ENCODE measurements at regions not wholly inside any gene's neighbourhood (a gene's known extent, or its start where the extent isn't known, plus 50 kb on each side); places are given as distances from the start of the nearest gene placed in this dataset.

- Histone ChIP-seq H3K27me3 (replicated peaks in 1 of 2; ENCODE audit: control insufficient read depth in 2 of 2, insufficient read depth in 2 of 2, low read length in 1 of 2) (no peaks in the 10 kb centered on the region), H3K4me2 (ENCODE audit: control insufficient read depth, insufficient read depth) (no peak overlapping the region), H3K4me3 (no peak overlapping the region), H3K27ac (ENCODE audit: control insufficient read depth, insufficient read depth) (no peak overlapping the region), H3K79me2 (ENCODE audit: control insufficient read depth, insufficient read depth, low read length) (no peaks in the 10 kb centered on the region), H3K9ac (ENCODE audit: control insufficient read depth, insufficient read depth, low read length) (no peak overlapping the region), H3K9me3 (replicated peaks; ENCODE audit: control insufficient read depth, insufficient read depth, low read length) (no peaks in the 10 kb centered on the region), H4K20me1 (ENCODE audit: control insufficient read depth, insufficient read depth) (no peaks in the 10 kb centered on the region), H3K36me3 (ENCODE audit: control insufficient read depth in 2 of 2, insufficient read depth in 2 of 2, low read length in 1 of 2) (no peaks in the 10 kb centered on the region), H2AFZ (ENCODE audit: control insufficient read depth, low read depth, low read length) (no peak overlapping the region), H3K4me1 (ENCODE audit: control insufficient read depth, insufficient read depth, low read length) (no peaks in the 10 kb centered on the region)
- no TSS peak for BruUV-seq (replicated peaks)
- ChIA-PET POLR2A (interaction anchor here (0.6 kb wide), 1 partner anchor 11 kb away, joined by 5 read pairs; no protein-coding TSS in a partner anchor), SMC1A (ENCODE audit: uncharacterized antibody, unreplicated experiment) (no interaction called here), RAD21 (ENCODE audit: unreplicated experiment) (no interaction called here), CTCF (no interaction called here)
- intact Hi-C loops (cut with micrococcal nuclease; ENCODE audit: unreplicated experiment), result no loop called here
- 8% methylated on average over 1 of the region's 1 CpG for WGBS (ENCODE audit: insufficient coverage, insufficient replicate concordance, low lambda C conversion rate, missing lambda C conversion rate)
- DNase-seq (ENCODE audit: low read depth, low spot score) (no peak), FAIRE-seq (no peak), ATAC-seq (no peak)
- TF ChIP-seq STAT1 (conservative IDR thresholded peaks at IDR 0.05), result no peak
- no peak for TF ChIP-seq HCFC1 (IDR thresholded peaks at IDR 0.05; ENCODE audit: low read length)
- no peak for TF ChIP-seq SUPT20H (IDR thresholded peaks at IDR 0.05; ENCODE audit: borderline replicate concordance, control insufficient read depth, low read depth, low read length)
- TF ChIP-seq CHD1 (IDR thresholded peaks at IDR 0.05; ENCODE audit: low read depth, low read length), result no peak
- TF ChIP-seq SREBF1 (IDR thresholded peaks at IDR 0.05; ENCODE audit: low read length), result no peak
- no peak for TF ChIP-seq SIX5 (IDR thresholded peaks at IDR 0.05; ENCODE audit: low read depth, low read length, severe bottlenecking)
- no peak for TF ChIP-seq NR2F1 (conservative IDR thresholded peaks at IDR 0.05)
- TF ChIP-seq ATF2 (IDR thresholded peaks at IDR 0.05; ENCODE audit: low read length), result no peak
- TF ChIP-seq NFXL1 (IDR thresholded peaks at IDR 0.05; ENCODE audit: borderline replicate concordance), result no peak
- in situ Hi-C loops (cut with MboI), result no loop called here
Measured at GRCh38 chr1:88474555-88475304, 209.3 kb upstream of the PKN2 start.

All from GM12878 (cell line).